HG02884 (cell line): ENCODE measurements at regions not wholly inside any gene's neighbourhood (a gene's known extent, or its start where the extent isn't known, plus 50 kb on each side); places are given as distances from the start of the nearest gene placed in this dataset.

ENCODE experiments used
- ATAC-seq: cut with Tn5 transposase; IDR thresholded peaks from one replicate; pipeline ENCODE4 v1.9.1; 2021; ENCODE audit warnings: mild to moderate bottlenecking, moderate library complexity; ENCODE audit not compliant: unreplicated experiment

- no peak for ATAC-seq
Measured at GRCh38 chr1:198860371-198860770, 221.5 kb downstream of the PTPRC start.

DNA sequence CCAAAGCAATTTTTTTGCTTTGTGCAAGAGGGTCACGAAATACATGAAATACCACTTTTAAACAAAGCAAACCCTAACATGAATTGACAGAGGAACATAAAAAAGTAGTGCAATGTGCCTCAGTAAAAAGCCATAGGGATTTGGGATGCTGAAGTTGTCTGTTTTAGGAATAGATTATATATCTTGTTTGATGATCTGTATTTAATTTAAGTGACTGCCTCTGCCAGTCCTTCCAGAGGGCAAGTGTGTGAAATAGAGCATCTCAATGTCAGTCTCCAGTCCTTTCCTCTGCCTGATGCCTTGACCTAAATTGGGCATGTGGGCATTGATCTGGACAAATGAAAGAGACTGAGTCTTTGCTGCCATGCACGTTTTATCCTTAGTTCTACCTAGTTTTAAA lies 222.8 kb downstream of the PTPRC start:
- ATAC-seq = no peak

- no peak for ATAC-seq
Measured at GRCh38 chr1:198864695-198865094, 225.9 kb downstream of the PTPRC start.

GRCh38 chr1:198865319-198865718 lies 226.5 kb downstream of the PTPRC start:
- no peak for ATAC-seq

- no peak for ATAC-seq
Measured at GRCh38 chr1:198867182-198867581, 228.3 kb downstream of the PTPRC start.

DNA sequence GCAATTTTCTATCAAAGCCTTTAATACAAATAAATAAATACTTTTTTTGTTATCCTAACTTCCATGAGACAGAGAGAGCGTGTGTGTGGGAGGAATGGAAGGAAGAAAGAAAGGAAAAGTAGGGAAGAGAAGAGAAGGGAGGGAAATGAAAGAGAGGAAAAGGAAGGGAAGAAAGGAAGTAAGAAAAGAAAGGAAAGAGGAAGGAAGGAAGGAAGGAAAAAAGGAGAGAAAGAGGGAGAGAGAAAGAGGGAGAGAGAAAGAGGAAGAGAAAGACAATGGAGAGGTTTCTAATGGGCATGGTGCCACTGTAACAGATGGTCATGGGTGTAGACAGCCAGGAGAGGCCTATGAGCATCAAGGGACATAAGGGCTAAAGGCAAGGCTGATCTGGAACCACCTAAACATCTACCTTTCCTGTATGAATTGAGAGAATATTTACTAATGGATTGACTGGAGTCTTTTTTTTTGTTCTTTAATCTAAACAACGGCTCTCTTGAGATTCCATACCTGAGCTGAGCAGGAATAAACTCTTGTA lies 234.9 kb downstream of the PTPRC start:
- ATAC-seq = no peak

- no peak for ATAC-seq
Measured at GRCh38 chr1:198876371-198876871, 237.6 kb downstream of the PTPRC start.

- no peak for ATAC-seq
Measured at GRCh38 chr1:198878566-198878965, 239.7 kb downstream of the PTPRC start.

DNA sequence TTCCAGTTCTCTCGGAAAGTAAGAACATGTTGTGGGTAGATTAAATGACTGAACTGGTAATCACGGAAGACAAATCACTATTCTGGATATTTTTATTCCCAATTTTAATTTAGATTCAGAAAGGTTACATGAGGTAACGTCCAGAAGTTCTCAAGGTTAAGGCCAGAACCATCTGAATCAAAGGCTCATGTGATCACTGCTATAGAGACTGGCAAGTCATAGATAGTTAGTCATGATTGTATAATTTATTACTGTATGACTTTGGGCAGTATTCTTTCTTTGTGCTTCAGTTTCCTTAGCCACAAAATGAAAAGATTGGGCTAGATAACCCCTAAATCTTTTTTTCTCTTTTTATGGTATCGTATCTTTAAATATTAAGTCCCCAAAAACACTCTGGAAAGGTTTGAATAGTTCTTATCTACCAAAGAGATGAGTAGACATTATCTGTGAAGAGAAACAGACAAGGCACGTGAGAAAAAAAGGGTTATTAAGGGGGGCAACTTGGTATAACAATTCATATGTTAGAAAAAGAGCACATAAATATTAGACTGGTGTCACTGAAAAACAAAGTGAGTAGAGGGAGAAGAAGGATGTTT lies 241.0 kb downstream of the PTPRC start:
- no peak for ATAC-seq

- ATAC-seq = no peak
Measured at GRCh38 chr1:198880397-198880796, 241.6 kb downstream of the PTPRC start.

DNA sequence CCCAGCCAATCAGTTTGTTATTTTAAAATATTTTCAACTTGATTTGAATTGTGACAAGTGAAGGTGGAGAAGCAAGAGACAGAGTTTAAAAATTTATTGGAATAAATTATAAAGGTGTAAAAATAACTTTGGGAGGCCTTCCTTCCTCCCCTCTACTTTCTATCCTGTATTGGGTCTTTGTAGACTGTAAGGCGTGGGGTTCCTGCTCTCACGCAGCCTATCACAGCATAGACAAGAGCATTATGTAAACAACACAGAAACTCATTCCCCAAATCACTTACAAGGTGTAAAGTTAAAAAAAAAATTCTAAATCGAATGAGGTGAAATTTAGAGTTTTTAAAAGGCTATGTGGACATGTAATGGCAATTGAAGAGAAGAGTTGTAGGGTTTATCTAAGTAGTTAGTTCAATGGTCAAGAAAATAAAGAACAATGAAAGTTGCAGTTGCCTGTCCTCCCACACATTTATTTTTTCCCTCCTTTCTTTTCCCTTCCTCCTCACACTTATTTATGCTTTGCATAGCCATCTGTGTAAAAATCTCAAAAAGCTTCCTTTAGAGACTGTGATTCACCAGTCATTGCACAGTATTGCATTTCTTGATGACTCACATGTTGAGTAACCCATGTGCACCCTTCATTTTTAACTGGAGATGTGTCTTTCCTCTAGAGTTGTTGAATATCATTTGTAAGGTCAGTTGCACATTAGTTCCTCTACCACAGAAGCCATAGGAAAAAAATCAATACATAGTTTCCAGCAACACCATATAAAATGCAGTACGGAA lies 242.2 kb downstream of the PTPRC start:
- ATAC-seq = no peak

DNA sequence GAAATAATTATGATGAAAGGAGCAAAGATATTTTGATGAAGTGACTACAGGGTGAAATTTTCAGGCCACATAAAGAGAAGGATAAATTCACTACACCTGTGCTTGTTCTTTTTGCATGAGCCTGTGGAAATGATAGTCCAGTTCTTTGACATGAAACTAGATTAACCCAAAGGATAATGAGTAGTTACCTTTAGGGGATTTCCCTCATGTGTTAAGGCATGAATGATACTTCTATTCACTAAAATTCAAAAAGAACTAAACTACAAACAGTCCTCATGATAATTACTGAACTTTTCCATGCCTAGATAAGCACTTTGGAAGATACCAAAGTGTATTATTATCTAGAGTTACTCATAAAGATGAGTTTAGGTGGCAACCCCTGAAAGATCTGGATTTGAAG lies 244.3 kb downstream of the PTPRC start:
- no peak for ATAC-seq

GRCh38 chr1:198887866-198888265 lies 249.0 kb downstream of the PTPRC start:
- no peak for ATAC-seq

GRCh38 chr1:198888379-198888943 lies 249.6 kb downstream of the PTPRC start:
- ATAC-seq = no peak

DNA sequence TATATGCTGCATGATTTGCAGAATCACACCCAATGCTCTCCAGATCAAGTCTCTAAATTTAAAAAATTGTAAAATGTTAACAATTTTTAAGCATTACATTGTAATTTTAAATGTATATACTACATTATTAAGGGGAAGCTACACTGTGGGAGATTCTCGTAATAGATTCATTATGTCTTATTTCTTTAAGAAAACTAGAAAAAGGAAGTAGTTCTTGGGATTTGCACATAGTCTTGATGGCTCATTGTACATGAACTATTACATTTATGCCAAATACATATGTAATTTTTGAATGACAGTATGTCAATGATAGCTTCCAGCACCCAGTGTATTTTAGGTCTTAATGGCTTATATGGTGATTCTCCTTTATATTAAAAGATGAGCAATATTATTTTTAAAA lies 250.3 kb downstream of the PTPRC start:
- ATAC-seq = no peak

- ATAC-seq = no peak
Measured at GRCh38 chr1:198889749-198890148, 250.9 kb downstream of the PTPRC start.

- no peak for ATAC-seq
Measured at GRCh38 chr1:198890214-198890930, 251.5 kb downstream of the PTPRC start.

DNA sequence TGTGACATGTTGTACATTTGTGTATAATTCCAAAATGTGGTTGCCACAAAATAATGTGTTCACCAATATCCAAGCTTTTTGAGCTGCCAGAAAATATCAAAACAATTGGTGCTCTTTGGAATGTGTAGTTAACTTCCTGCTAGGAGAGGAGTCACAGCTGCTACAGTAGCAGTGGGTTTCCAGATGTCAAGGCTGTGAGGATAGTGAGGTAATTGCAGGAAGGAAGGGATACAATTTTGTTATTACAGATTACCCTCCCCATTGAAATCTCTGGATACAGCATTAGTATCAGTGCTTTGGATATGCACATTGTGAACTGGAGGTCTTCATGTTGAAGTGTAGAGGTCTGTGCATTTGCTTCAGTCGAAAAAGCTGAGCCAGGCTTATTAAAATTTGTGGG lies 253.2 kb downstream of the PTPRC start:
- ATAC-seq = no peak

DNA sequence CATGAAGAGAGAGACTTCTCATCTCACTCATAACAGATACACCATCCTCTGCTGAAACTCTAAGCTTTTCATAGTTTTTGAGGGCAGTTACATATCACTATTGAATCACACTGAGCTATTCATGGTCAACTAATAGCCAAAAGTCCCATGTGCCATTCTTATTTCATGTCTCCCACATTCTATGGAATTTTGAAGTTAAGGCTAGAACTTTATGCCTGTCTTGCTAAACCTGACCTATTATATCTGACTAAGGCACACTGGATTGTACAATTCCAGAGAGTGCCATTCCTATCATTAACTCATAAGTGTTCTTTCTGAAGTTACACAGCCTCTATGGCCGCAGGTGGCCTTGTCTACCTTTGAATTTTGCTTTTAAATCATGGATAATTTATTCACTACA lies 254.3 kb downstream of the PTPRC start:
- no peak for ATAC-seq

GRCh38 chr1:198893763-198894444 lies 255.1 kb downstream of the PTPRC start:
- no peak for ATAC-seq

DNA sequence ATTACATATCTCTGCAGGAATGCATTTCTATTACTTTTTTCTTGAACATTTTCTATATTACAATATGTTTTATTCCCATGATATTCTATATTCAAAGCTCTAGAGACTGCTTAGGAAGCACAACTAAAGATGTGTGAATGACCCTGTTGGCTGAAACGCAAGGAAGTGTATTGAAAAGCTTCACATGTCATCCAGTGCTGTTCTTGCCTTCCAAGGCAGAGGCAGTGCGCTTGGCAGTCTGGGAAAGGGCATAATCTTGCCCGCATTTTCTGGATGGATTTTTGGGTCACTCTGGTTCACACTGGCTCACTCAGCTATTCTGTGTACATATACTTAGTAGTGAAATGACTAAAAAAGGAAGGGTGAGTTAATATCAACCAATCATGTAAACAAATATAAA lies 262.4 kb downstream of the PTPRC start:
- no peak for ATAC-seq
